ENCODE measurements at regions not wholly inside any gene's neighbourhood (a gene's known extent, or its start where the extent isn't known, plus 50 kb on each side); places are given as distances from the start of the nearest gene placed in this dataset.

DNA sequence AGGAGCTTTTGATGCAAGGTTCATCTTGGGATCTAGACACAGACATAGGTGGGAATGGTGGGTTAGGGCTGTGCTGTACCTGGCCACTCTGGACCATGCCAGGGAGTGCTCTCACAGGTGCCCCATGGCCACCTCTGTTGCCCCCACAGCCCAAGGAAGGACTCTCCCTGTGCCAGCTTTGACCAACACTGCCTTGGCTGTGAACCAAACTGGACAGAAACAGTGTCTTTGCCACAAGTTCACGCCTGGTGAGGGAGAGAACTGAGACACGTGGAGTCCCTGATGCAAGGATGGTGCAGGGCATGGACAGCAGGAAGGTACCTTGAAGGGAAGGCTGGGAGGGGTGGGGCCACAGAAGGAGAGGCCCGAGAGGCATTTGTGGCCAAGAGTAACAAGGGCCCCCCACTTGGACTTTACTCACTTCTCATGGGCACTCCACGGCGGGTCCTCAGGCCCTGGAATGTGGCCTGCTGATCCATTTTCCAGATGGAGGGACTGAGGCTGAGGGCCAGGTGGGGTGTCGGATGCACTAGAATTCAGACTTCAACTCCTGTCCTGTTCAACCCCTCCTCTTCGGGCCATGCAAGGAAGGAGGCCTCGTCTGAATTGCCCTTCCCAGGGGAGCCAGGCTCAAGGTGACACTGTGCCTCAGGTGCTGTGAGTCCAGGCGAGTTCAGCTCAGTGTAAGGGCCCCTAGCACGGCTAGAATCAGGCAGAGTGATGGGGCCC is 103.3 kb downstream of the YTHDF1 start:
- TF ChIP-seq, protein P1, sequence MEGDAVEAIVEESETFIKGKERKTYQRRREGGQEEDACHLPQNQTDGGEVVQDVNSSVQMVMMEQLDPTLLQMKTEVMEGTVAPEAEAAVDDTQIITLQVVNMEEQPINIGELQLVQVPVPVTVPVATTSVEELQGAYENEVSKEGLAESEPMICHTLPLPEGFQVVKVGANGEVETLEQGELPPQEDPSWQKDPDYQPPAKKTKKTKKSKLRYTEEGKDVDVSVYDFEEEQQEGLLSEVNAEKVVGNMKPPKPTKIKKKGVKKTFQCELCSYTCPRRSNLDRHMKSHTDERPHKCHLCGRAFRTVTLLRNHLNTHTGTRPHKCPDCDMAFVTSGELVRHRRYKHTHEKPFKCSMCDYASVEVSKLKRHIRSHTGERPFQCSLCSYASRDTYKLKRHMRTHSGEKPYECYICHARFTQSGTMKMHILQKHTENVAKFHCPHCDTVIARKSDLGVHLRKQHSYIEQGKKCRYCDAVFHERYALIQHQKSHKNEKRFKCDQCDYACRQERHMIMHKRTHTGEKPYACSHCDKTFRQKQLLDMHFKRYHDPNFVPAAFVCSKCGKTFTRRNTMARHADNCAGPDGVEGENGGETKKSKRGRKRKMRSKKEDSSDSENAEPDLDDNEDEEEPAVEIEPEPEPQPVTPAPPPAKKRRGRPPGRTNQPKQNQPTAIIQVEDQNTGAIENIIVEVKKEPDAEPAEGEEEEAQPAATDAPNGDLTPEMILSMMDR (IDR thresholded peaks at IDR 0.05): no peak

GRCh38 chr20:63108247-63108646 is 101.5 kb upstream of the BHLHE23 start:
- TF ChIP-seq, protein P1 (IDR thresholded peaks at IDR 0.05): no peak

GRCh38 chr20:63107449-63108200 is 100.9 kb upstream of the BHLHE23 start:
- TF ChIP-seq, protein P1 (IDR thresholded peaks at IDR 0.05): no peak

- TF ChIP-seq, protein P1 (IDR thresholded peaks at IDR 0.05): no peak
Observed at GRCh38 chr20:63106765-63107448, 100.1 kb upstream of the BHLHE23 start.

GRCh38 chr20:63106108-63106764 is 99.5 kb upstream of the BHLHE23 start:
- TF ChIP-seq, protein P1 (IDR thresholded peaks at IDR 0.05): no peak

GRCh38 chr20:63105211-63106107 is 98.7 kb upstream of the BHLHE23 start:
- TF ChIP-seq, protein P1 (IDR thresholded peaks at IDR 0.05): no peak
